HG02970 (cell line): ENCODE measurements at regions not wholly inside any gene's neighbourhood (a gene's known extent, or its start where the extent isn't known, plus 50 kb on each side); places are given as distances from the start of the nearest gene placed in this dataset.
"Not testable (repeated sequence)": the region's sequence is repeated elsewhere in the genome, so short reads cannot be mapped to it uniquely, and the experiment has no call there.

Experiments used
- ATAC-seq: cut with Tn5 transposase; IDR thresholded peaks from one replicate; pipeline ENCODE4 v1.9.1; 2021; ENCODE audit warnings: mild to moderate bottlenecking, moderate library complexity, moderate number of reproducible peaks; ENCODE audit not compliant: unreplicated experiment, low FRiP score

GRCh38 chr14:43022094-43022800 lies 1415.6 kb downstream of the LRFN5 start:
- ATAC-seq, result no peak

GRCh38 chr14:43019826-43020225 lies 1413.2 kb downstream of the LRFN5 start:
- no peak for ATAC-seq

GRCh38 chr14:43014338-43014737 lies 1407.7 kb downstream of the LRFN5 start:
- no peak for ATAC-seq

GRCh38 chr14:43012817-43013216 lies 1406.1 kb downstream of the LRFN5 start:
- ATAC-seq, result no peak

GRCh38 chr14:43005807-43006206 lies 1399.1 kb downstream of the LRFN5 start:
- no peak for ATAC-seq

- no peak for ATAC-seq
These were observed 1397.2 kb downstream of the LRFN5 start for GRCh38 chr14:43003845-43004244.

- ATAC-seq, result no peak
These were observed 1395.1 kb downstream of the LRFN5 start for GRCh38 chr14:43001731-43002130.

- no peak for ATAC-seq
These were observed 1387.5 kb downstream of the LRFN5 start for GRCh38 chr14:42994051-42994736.

- no peak for ATAC-seq
These were observed 1386.3 kb downstream of the LRFN5 start for GRCh38 chr14:42992930-42993329.

GRCh38 chr14:42980419-42980818 lies 1373.7 kb downstream of the LRFN5 start:
- ATAC-seq, result no peak

GRCh38 chr14:42973171-42973570 lies 1366.5 kb downstream of the LRFN5 start:
- ATAC-seq, result not testable (repeated sequence)

GRCh38 chr14:42965512-42965911 lies 1358.8 kb downstream of the LRFN5 start:
- no peak for ATAC-seq

- no peak for ATAC-seq
These were observed 1354.8 kb downstream of the LRFN5 start for GRCh38 chr14:42961509-42961908.

- no peak for ATAC-seq
These were observed 1343.7 kb downstream of the LRFN5 start for GRCh38 chr14:42950363-42950762.

GRCh38 chr14:42947991-42948390 lies 1341.3 kb downstream of the LRFN5 start:
- no peak for ATAC-seq

GRCh38 chr14:42944284-42944683 lies 1337.6 kb downstream of the LRFN5 start:
- no peak for ATAC-seq

- no peak for ATAC-seq
These were observed 1324.6 kb downstream of the LRFN5 start for GRCh38 chr14:42931308-42931707.

GRCh38 chr14:42929806-42930480 lies 1323.3 kb downstream of the LRFN5 start:
- no peak for ATAC-seq

- no peak for ATAC-seq
These were observed 1320.6 kb downstream of the LRFN5 start for GRCh38 chr14:42927313-42927712.

- no peak for ATAC-seq
These were observed 1315.2 kb downstream of the LRFN5 start for GRCh38 chr14:42921901-42922300.

GRCh38 chr14:42918615-42919014 lies 1311.9 kb downstream of the LRFN5 start:
- ATAC-seq, result no peak

- no peak for ATAC-seq
These were observed 1305.0 kb downstream of the LRFN5 start for GRCh38 chr14:42911642-42912041.
